Kidney glomerular epithelial cell (primary cell): ENCODE measurements at regions not wholly inside any gene's neighbourhood (a gene's known extent, or its start where the extent isn't known, plus 50 kb on each side); places are given as distances from the start of the nearest gene placed in this dataset.

Source experiments
- DNase-seq: peaks from one replicate; lab custom pipeline; 2025; lab: John Stamatoyannopoulos, UW

- DNase-seq: no peak
Observed at GRCh38 chr3:83738202-83738601, 1220.6 kb upstream of the CADM2 start.

- no peak for DNase-seq
Observed at GRCh38 chr3:83740504-83740903, 1218.3 kb upstream of the CADM2 start.

- no peak for DNase-seq
Observed at GRCh38 chr3:83765956-83766355, 1192.8 kb upstream of the CADM2 start.

- no peak for DNase-seq
Observed at GRCh38 chr3:83769791-83770663, 1188.8 kb upstream of the CADM2 start.

- no peak for DNase-seq
Observed at GRCh38 chr3:83770664-83771402, 1188.0 kb upstream of the CADM2 start.

- no peak for DNase-seq
Observed at GRCh38 chr3:83802801-83803200, 1156.0 kb upstream of the CADM2 start.

DNA sequence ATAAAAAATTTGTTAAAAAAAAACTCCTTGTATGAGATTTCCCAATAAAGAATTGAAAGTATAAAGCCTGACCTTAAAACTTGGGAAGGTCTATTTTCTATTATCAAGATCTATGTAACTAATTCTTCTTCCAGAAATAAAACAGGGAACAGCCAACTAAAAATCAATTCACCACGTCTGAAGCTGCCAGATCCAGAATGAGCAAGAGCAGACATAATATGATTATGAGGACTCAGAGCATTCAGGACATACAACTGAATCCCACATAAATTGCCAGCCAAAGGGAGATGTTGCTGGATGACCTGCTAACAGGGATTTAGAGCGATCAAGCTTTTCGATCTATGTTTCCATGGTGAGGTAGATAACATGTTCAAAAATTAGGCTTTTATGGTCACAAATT, 1151.3 kb upstream of the CADM2 start:
- DNase-seq: no peak

DNA sequence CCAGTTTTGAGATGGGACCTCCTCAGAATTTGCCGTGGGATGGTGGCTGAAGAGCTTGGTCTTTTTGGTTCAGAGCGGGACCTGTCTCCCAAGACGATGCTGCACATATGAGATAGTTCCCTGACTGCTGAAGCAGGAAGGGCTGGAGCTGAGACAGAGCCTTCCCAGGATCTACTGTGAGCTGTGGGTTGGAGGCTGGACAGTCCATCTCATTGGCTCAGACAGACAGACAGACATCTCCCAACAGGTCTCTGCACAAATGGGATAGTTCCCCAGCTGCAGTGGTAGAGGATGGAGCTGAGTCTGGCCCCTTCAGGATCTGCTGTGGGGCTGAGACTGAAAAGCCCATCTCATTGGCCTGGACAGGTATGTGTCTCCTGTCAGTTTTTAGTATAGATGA, 1145.6 kb upstream of the CADM2 start:
- no peak for DNase-seq

DNA sequence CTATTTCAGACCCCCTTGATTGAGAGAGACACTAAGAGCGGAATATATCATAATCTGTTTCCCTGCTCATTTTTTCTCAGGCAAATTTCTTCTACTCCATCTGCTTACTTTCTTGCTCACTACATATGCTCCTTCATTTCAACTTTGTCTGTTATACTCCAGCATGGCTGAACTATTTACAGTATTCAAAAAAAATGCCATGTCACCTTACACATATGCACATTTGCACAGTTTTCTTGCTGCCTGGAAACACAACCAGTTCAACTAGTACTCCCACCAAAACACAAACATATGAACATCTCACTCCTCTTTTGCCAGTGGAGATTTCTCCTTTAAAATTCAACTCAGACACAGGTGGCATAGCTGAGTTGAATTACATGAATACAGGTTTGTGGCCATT, 1142.1 kb upstream of the CADM2 start:
- no peak for DNase-seq

DNA sequence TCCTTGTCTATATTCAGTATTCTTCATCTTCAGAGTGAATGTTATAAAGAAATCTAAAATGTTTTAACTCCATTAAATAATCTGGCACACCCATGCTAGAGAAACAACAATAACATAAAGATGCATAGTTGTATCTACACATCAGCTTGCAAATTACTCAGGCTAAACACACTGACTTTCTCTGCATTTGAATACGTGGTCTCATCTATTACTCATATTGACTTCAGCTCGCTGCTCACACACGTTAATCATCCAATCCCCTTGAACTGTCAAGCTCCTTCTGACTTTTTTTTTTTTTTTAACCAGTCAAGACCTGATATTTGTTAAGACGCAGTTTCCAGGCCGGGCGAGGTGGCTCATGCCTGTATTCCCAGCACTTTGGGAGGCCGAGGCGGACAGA, 1137.3 kb upstream of the CADM2 start:
- DNase-seq: no peak

- DNase-seq: no peak
Observed at GRCh38 chr3:83823095-83823494, 1135.7 kb upstream of the CADM2 start.

- DNase-seq: no peak
Observed at GRCh38 chr3:83835040-83835439, 1123.7 kb upstream of the CADM2 start.

- peak; percentile 32 for DNase-seq
Observed at GRCh38 chr3:83842511-83842910, 1116.3 kb upstream of the CADM2 start.

GRCh38 chr3:83843716-83844115, 1115.1 kb upstream of the CADM2 start:
- peak; percentile 70 for DNase-seq

- no peak for DNase-seq
Observed at GRCh38 chr3:83849106-83849730, 1109.6 kb upstream of the CADM2 start.

DNA sequence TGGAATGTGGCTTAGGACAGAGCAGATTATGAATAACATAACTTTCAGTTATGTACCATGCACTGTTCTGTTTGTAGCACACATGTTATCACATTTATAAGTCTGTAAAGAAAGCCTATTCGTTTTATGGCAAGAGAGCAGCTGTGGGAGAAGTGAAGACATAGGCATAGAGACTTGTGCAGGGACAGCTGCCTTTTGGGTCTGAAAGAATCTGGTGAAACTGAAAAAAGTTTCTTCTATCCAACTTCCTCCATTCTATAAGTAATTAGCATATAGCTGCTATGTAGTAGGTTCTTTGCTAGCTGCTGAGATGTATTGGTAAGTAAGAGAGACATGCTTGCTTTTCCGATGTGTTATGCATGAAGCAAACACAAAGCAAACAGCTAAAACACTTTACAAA, 1095.4 kb upstream of the CADM2 start:
- DNase-seq: no peak

GRCh38 chr3:83868909-83869567, 1089.8 kb upstream of the CADM2 start:
- no peak for DNase-seq

DNA sequence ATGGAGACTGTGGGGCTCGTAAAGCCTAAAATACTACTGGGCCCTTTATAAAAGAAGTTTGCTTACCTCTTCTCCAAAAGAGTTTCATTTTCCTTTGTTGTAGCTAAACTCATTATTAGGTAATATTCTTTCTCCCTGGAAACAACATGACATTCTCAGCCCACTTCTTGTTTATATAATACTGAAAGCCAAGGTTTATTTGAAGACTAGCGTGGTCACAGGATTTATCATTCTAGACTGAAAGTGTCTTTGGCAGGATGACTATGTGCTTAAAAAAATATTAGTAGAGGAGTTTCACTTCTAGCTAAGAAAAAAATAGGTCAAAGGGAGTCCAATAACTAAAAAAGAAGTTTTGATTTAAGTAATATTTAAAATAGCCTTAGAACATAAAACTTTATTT, 1085.2 kb upstream of the CADM2 start:
- no peak for DNase-seq

DNA sequence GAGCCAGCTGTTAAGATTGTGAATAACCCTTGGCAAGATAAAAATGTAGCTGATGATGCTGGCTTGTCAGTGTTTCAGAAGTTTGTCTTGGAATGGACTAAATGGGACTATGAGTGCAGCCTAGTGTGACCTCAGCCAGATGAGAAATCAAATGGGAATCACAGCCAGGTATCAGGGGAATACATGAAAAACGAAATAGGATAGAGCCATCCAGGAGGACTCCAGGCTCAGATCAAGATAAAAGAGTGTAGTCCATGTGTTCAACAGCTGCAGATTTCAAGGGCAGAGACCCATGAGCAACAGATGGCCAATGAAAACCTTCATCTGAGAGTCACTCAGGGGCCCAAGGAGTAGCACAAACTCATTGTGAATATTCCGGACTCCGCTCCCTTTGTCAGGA, 1080.9 kb upstream of the CADM2 start:
- DNase-seq: no peak

DNA sequence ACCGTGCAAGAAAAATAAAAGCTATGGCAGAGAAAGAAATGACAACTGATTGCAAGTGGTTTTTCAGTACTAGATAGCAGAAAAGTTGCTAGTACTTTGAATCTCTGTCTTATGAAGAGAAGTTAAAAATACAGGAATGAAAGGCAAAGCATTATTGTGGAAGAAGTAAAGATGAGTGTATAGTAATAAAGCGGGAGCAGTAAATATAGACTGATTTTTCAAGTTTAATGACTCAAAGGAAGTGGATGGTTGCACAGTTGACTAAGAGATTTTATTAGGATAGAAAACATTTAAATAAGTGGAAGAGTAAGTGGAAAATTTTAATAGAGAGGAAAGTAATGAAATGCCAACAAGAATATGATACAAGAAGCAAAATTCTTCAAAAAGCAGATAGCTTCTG, 1076.1 kb upstream of the CADM2 start:
- DNase-seq: no peak

GRCh38 chr3:83890039-83890762, 1068.6 kb upstream of the CADM2 start:
- no peak for DNase-seq

DNA sequence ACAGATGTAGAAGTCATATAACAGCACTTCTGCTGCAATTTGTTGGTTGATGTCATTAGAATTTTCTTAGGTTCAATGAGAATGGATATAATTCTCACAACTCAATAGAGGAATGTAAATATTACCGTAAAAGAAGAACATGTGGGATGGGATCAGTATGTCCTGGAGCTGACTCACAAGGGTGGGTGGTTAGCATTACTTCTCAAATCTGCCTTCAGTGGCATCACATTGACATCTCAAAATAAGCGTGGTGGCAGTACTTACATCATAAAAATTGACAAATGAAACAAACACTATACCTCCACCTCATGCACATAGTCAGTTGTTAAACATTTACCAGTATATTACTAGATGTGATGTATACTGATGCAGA, 1068.0 kb upstream of the CADM2 start:
- no peak for DNase-seq
